ENCODE measurements at regions not wholly inside any gene's neighbourhood (a gene's known extent, or its start where the extent isn't known, plus 50 kb on each side); places are given as distances from the start of the nearest gene placed in this dataset.

DNA sequence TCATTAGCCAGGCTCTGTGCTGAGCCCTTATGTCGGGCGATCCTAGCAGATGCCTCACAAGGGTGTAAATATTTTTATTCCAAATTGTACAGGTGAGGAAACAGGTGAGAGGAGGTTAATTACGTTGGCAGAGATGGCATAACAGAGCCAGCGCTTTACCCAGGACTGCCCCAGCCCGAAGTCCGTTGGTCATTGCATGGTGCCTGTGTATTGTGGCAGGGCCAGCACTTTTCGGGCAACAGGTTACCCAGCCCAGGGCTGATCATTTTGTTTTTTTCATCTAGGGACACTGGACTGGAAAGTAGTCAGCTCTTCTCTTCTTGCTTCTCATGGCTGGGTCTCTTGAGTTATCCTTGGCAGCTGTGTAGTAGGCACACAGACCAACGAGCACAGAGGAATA is 202.2 kb upstream of the NAV2 start:
- TF ChIP-seq, protein P1, sequence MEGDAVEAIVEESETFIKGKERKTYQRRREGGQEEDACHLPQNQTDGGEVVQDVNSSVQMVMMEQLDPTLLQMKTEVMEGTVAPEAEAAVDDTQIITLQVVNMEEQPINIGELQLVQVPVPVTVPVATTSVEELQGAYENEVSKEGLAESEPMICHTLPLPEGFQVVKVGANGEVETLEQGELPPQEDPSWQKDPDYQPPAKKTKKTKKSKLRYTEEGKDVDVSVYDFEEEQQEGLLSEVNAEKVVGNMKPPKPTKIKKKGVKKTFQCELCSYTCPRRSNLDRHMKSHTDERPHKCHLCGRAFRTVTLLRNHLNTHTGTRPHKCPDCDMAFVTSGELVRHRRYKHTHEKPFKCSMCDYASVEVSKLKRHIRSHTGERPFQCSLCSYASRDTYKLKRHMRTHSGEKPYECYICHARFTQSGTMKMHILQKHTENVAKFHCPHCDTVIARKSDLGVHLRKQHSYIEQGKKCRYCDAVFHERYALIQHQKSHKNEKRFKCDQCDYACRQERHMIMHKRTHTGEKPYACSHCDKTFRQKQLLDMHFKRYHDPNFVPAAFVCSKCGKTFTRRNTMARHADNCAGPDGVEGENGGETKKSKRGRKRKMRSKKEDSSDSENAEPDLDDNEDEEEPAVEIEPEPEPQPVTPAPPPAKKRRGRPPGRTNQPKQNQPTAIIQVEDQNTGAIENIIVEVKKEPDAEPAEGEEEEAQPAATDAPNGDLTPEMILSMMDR (IDR thresholded peaks at IDR 0.05; ENCODE audit: poor library complexity), result no peak
- TF ChIP-seq EZH2phosphoT487 (IDR thresholded peaks at IDR 0.05; ENCODE audit: low read depth, severe bottlenecking, unreplicated experiment), result no peak
